Stimulated activated CD4-positive, alpha-beta T cell treated with anti-CD3 and anti-CD28 coated beads, Interleukin-12 subunit alpha, Interleukin-12 subunit beta, amount 100 ng/mL, for 4 hours (primary cell): ENCODE measurements at regions not wholly inside any gene's neighbourhood (a gene's known extent, or its start where the extent isn't known, plus 50 kb on each side); places are given as distances from the start of the nearest gene placed in this dataset.

ENCODE experiments used
- DNase-seq: peaks from one replicate; pipeline ENCODE4 v3.0.0-alpha.2; 2020

DNA sequence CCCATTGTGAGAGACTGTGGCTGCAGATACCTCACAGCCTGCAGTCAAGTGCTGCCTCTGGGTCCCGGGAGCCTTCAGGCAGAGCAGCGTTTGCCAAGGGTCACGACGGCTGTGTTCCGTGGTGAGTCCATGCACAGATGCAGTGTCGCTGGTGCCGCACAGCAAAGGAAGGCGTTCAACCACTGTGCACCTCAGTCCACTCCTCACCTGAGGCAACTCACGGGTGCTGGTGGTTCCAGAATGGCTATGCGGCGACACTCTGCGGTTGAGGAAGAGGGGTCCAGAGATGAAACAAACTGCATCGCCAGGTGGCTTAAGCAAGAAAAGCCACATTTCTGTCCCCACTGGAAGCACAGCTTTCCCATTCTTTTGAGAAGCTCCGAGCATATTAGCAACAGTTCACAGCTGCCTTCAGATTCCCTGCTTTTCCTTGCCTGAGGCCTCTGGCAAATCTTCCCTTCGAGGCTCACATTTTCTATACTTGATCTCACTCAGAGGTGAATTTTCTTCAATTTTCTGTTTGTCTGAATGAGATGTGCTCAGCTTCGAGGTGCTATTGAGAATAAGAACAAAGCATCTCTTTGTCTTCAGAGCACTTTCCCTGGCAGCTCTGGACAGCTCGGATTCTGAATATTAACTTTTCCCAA lies 208.8 kb upstream of the TWIST2 start:
- DNase-seq, result no peak

DNA sequence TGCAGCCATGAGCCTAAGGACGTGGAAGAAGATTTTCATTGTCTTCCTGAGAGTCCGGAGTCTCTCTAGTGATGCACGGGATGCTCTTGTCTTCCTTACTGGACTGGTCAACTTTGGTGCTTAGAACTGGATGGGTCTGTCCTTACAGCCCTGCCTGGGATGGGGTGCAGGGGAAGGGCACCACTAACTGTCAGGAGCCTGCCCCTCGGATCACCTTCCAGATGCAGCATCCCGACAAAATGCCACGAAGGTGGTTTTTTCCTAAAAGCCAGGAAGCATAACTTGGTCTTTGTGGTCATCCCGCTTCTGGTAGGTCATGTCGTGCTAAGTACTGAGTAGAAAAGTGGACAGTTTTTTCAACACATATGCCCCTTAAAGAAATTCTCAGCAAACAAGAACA lies 207.4 kb upstream of the TWIST2 start:
- DNase-seq, result no peak

DNA sequence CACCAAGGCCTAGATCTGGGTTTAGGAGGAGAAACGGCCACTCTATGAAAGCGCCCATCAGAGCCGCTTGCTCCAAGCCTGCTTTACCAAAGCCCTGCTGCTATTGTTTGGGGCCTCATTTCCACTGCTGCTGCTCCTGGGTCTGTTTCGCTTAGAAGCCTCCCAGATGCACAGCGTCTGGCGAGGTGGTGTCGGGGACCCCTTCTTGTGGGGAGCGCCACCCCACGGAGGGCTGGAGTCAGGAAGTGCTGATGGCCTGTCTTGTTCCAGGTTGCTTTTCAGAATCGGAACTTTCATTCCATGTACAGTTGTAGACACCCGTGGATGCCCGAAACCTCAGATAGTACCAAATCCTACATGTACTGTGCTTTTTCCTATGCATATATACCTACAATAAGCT lies 204.9 kb upstream of the TWIST2 start:
- DNase-seq, result no peak

DNA sequence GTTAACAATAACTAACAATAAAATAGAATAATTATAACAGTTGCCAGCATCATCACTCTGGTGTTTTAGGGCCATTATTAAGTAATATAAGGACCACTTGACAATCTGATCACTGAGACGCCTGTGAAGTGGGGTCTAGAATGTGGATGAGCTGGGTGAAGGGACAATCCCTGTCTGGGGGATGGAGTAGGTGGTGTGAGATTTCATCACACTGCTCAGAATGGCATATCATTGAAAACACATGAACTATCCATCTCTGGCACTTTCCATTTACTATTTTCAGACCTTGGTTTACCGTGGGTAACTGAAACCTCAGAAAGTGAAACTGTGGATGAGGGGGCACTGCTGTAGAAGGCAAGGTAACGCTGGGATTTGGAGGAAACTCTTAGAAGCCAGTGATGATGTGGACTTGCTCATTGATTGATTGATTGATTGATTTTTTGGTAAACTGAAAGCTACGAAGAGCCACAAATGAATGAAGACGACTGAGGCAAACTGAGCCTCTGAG lies 204.4 kb upstream of the TWIST2 start:
- no peak for DNase-seq

DNA sequence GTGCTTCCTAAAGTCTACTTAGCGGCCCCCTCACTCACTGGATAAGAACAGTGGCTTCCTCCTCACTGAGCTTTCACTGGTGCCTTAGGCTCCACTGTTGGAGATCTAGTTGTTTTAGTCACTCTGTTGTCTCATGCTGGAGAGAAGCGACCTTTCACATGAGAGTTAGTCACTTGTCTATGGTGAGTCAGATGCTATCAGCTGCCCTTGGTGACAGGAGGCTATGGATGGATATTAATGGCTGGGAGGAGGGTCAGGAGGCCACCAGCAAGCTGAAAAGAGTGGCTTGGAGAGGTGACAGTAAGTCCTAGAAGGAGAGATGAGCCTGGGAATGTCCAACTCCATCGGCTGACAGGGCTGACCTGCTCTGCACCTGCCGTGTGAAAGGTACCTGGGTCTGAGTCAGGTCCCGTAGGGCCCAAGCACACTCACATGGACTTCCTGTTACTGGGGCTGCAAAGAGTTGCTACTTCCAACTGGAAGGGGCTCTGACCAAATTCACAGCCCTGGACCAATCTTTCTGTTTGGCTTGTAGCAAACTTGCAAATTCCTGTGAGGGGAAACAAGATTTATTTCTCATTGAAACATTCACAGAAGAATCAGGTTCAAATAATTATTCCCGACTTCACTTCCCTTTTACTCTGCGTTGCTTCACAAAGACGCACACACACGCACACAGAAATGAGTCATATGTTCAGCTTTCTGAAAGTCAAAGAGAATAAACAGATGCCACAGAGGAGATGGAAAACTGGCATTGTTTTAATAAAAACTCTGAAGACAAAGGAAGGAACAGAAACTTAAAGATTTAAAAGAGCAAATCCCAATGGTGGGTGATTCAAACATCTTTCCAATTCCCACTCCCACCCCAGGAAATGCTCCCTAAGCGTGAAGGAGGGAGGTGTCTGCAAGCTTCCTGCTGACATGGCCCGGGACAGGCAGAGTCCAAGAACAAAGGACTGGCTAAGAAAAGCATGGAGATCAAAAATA lies 203.5 kb upstream of the TWIST2 start:
- DNase-seq, result no peak

DNA sequence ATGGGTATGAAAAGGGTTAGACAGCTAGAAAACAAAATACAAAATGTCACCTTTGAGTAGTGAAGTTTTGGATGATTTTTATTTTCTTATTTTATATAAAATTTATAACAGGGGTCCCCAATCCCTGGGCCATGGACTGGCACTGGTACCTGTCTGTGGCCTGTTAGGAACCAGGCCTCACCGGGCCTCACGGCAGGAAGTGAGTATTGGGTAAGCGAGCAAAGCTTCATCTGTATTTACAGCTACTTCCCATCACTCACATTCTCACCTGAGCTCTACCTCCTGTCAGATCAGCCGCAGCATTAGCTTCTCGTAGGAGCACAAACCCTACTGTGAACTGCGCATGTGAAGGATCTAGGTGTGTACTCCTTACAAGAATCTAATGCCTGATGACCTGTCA lies 202.8 kb upstream of the TWIST2 start:
- DNase-seq, result no peak

DNA sequence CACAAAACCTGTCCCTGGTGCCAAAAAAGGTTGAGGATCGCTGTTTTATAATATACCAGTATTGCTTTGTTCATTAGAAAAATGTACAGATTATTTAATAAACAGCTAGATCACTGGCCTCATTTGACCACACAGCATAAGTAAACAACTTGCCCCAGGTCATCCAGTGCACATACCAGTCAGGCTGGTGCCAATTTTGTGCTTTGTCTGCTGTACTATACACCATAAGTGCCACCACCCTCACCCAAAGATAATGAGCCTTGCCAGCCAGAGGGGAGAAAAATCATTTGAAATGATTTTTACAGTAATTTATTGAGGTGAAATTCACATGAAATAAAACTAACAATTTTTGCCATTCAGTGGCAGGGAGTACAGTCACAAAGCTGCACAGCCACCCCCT lies 202.2 kb upstream of the TWIST2 start:
- no peak for DNase-seq

DNA sequence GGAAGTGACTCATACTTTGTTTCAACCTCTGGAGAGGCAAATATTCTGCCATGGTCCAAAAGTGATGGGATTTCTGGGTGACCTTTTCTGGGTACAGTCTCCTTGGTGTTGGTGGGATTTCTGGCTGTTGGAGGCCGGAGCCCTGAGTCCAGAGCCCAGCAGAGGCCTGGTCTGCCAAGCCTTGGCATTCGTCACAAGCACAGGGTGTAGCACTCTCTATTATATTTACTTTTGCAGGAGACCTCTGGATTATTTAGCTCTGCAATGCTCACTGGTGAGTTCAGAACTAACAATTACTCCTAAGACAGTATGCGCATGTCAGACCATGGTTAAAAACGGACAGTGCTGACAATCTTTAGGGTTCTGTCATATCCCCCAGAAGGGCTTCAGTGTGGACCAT lies 201.6 kb upstream of the TWIST2 start:
- no peak for DNase-seq

DNA sequence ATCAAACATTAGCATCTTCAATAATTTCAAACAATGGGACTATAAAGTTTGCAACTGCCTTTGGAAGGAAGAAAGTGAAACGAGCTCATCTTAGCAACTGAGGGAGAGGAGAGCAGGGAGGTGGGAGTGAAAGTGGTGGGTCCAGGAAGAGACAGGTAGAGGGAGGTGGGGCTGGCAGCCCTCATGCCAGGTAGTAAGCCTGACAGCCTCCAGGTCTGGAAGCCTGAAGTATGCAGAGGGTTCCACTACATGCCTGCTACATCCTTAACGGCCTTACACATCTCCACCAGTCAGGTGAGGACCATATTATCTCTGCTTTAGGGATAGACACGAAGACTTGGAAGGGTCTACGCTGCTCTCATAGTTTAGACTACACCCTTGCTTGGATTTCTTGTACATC lies 201.1 kb upstream of the TWIST2 start:
- DNase-seq, result no peak

DNA sequence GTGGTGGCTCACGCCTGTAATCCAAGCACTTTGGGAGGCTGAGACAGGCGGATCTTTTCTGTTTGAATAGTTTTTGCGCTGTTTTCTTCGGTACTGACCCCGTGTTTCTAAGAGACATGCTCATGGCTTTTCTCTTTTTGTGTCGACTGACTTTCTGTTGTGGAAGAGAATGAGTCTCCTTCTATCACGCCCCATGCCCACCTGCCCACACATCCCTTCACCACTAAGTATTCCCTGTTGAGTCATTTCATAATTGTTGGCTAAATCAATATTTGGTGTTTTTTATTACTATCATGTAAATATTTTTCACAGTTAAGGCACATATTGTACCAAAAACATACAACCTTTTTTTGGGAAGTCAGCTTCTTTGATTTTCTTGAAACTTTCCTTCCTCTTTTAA lies 198.8 kb upstream of the TWIST2 start:
- no peak for DNase-seq

DNA sequence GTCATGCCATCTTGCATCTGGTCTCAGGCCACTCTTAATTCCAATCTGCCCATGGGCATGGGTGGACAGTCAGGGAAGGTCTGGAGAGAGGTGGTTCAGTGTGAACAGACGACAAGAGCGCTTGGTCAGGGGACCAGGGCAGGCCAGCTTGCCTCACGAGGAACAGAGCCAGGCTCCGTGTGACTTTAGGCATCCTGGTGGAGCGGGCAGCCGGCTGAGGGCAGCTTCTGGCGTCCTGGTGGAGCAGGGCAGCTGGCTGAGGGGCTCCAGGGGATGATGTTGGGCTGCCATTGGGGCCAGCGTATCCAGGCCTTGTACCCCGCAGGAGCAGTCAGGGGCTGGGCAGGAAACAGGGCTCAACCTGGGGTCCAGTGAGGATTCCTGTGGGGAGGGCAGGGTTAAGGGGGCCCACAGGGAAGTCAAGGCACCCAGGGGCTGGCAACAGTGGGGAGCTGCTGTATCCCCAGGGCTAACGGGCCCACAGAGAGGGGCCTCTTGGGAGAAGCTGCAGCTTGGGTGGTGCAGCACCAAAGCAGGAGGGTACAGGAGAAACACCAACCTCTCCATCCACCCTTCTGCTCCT lies 197.9 kb upstream of the TWIST2 start:
- no peak for DNase-seq

DNA sequence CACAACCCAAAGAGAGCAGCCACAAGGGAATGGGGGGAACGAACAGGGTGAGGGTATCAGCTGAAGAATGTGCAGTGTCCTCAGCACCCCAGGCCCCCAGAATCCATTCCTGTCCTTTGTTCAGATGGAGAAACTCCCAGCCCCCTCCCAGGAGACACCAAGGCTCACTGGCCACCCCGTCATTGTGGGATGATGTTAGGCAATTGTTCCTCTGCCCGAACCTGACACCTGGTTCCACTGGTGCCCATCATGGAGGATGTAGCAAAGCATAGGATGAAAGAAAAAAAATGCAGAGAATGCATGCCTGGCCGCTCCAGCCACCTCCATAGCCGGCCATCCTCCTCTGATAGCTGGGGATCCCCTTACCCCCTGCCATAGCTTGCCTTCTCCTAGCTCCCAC lies 197.3 kb upstream of the TWIST2 start:
- no peak for DNase-seq

DNA sequence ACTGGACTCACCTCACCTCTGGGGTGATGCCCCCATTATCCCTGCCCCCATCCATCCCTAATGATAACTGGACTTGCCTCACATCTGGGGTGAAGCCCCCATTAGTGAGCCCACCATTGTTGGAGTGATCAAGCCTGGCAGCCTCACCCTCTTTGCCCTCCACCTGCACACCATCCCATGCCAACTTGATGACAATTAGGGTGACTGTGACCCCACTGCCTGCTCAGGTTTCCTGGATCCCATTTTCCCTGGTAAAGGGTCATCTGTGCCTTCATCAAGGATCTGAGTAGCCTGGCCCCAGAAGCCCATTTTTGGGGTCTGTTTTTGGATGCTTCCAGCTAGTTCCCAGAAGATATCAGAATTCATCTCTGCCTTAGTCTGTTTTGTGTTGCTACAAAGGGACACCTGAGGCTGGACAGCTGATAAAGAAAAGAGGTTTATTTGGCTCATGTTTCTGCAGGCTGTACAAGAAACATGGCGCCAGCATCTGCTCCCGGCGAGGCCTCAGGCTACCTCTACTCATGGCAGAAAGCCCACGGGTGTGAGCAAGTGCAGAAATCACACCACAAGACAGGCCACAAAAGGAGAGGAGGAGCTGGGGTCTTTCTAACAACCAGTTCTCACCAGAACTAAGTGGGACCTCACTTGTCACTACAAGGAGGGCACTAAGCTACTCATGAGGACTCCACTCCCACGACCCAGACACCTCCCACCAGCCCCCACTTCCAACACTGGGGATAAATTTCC lies 196.4 kb upstream of the TWIST2 start:
- DNase-seq, result no peak

DNA sequence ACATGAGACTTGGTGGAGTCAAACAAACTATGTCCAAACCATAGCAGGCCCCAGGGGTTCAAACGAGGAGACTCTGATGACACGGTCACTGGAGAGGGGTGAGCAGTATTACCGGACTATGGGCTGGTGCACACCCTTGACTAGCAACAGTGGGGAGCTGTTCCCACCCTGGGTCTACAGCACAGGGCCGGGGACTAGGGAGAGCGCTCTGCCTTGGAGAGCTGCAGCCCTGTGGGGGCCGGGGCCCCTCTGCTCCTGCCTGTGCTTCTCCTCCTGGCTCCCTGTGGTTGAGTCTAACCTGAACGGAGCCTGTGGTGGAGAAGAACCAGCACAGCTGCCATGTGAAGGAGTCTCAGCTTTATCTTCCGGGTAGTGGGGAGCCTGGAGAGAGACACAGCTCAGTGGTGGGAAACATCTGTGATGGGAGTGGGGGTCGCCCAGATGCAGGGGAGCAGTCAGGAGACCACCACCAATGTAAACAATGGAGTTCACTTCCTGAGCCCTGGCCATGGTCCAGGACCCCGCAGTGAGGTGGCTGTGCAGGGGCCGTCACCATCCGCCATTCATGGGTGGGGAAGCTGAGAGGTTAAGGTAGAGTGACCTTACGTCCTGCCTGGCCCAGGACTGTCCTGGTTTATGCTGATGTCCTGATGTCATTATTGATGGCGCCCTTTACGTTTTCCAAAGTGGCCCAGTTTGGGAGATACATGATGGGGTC lies 195.7 kb upstream of the TWIST2 start:
- no peak for DNase-seq

DNA sequence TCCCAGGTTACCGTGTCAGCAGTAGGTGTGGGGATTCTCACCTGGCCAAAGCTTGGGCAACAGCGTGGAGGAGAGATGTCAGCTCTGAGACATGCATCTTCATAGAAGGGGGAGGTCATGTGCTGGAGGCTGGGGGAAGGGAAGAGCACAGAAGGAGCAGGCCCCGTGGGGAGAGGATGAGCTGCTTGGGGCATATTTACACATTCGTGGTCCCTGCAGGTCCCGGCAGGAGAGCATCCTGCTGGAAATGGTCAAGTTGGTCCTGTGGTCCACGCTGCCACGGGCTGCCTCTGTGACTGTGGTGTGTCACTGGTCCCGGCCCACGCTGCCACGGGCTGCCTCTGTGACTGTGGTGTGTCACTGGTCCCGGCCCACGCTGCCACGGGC lies 195.1 kb upstream of the TWIST2 start:
- DNase-seq, result no peak

DNA sequence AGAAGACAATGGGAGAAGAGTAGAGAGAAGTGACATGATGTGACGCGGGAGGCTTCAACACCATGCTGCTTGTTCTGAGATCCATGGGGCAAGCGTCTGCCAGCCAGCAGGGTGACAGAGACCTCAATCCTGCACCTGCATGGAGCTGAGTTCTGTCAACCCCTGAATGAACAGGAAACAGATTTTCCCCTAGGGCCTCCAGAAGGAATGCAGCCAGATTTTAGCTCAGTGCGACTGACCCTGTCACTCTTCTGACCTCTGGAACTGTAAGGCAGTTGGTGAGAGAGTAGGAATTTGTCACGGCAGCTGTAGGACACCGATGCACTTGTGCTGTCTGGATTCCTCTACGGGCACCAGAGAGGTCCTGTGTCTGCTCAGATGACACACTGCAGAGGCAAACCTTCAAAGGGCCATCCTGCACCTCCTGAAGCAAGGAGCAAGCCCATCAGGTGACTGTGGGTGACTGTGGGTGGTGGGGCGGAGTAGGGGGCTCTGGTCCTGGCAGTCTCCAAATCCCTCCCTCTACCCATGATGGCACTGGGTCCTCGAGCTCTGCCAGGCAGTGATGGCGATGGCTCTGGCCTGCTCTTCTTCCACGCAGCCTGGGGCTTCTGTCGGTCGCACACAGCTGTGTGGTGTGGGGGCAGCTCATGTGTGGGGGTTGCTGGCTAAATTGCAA lies 194.3 kb upstream of the TWIST2 start:
- no peak for DNase-seq

DNA sequence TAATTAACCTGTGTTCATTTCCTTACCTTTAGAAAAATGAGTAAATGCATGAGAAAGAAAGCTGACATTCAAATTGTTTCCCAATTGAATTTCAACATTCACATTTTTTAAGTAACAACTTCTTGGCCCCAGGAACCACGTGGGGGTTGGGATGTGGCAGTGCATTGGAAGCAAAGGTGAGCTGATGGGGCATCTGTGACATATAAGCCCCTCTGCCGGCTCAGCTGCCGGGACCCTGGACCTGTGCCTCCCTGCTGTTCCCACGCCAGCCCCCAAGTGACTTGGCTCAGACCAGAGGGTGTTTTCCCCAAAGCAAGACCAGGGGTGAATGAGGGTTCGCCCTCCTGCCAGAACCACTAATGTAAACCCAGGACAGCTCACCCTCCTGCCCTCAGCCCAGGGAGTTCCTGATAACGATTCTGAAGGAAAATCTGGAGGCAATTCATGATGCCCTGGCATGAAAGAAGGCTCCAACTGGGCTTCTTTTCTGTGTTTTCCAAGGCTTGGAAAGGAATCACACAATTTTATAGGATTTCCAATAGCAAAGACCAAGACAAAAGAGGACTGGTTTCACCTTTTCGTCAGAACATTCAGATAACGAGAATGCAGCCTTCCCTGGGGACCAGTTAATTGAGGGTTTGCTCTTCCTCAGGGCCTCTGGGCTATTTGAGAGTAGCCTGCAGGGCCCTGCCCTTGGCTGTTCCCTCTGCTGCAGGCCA lies 193.2 kb upstream of the TWIST2 start:
- DNase-seq, result no peak

DNA sequence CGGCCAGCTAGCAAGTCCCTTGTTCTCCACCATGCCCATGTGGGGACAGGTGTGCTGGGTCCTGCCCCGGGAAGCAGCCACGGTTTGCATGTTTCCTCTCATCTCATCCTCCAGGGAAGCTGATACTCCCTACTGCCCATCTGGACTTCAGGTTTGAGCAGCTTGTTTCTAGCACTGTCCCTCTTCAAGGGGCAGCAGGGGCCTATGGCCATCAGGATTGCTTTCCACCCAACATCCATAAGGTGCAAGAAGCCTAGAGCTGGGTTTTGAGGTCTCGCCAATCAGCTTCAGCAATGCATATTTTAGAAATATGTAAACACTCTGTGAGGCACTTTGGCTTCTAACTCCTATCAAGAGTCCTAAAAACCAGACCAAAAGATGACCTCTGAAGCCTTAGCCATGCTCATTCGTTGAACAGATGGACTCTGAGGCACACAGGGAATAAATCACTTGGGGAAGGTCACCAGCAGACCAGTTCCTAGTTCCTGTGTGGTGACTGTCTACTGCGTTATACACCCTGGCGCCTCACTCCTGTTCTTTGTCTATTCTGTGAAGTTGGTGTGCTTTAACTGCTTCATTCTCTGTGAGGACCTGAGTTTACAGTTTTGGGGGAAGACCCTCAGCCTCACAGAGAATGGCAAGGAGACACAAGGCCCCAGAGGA lies 192.6 kb upstream of the TWIST2 start:
- no peak for DNase-seq

DNA sequence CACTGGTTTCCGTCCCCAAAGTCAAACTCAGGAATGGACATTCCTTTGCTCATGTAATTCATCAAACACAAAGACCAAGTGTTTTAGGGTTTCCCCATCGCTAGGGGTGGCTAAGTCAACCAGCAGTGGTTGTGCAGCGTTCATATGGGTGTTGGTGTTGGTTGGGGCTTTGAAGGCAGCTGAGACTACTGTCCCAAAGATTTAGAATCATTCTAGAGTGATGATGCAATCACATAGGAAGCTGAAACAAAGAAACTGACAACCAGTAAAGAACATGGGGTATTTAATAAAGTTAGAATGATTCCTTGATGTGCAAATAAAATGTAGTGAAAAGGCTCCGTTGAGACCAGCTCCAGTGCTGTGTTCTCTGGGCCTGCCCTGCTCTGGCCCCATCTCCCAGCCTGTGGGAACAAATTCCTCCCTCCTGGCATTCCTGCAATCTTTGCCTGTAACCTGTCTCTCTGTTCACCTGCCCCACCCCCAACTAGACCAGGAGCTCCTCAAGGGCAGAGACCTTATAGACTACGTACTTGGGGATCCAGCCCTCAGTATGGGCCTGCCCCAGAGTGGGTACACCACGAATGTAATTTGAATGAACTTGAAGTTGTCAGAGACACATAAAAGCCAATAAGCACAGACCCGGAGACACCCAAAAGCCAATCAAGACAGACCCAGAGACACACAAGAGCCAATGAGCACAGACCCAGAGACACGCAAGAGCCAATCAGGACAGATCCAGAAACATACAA lies 191.7 kb upstream of the TWIST2 start:
- no peak for DNase-seq
